IPS-15b (cell line): ENCODE measurements at regions not wholly inside any gene's neighbourhood (a gene's known extent, or its start where the extent isn't known, plus 50 kb on each side); places are given as distances from the start of the nearest gene placed in this dataset.

Experiments used
- H3K27me3 ChIP-seq: one replicate; pipeline ENCODE4 v1.6.1; 2013; ENCODE audit warnings: low read length; ENCODE audit not compliant: control insufficient read depth, insufficient read depth
- H3K36me3 ChIP-seq: one replicate; pipeline ENCODE4 v1.6.1; 2013; ENCODE audit warnings: low read length; ENCODE audit not compliant: control insufficient read depth, insufficient read depth
- H3K4me1 ChIP-seq: one replicate; pipeline ENCODE4 v1.6.1; 2013; ENCODE audit warnings: mild to moderate bottlenecking, low read length; ENCODE audit not compliant: control insufficient read depth, insufficient read depth
- H3K4me3 ChIP-seq: one replicate; pipeline ENCODE4 v1.5.1; 2013; ENCODE audit warnings: low read depth, low read length
- H3K9ac ChIP-seq: one replicate; pipeline ENCODE4 v1.6.1; 2013; ENCODE audit warnings: low read depth, mild to moderate bottlenecking, low read length
- H3K9me3 ChIP-seq: one replicate; pipeline ENCODE4 v1.6.1; 2013; ENCODE audit warnings: mild to moderate bottlenecking, low read length; ENCODE audit not compliant: control insufficient read depth, insufficient read depth

DNA sequence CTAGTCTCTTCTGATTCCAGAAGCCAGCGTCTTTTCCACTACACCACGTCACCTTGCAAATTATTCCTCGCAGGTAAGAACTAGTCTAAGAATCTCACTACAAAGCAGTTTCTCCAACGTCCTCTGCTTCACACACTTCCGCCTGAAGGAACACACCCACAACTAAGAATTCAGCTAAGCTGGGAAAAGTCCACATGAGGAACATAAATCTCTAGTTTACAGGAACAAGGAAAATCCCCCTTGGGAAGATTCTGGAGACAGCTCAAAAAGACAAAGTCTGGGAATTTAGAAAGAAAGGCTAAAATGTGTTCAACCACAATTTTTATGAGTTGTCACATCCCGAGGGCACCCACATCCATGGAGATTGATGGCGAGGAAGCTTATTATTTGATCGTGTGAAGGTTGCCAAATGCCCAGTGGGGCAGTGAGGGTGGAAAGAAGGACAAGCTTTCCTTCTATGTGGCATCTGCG lies 780.2 kb upstream of the TBX3 start:
- Histone ChIP-seq H3K9me3 (no peaks in the 10 kb centered on the region), H3K36me3 (no peaks in the 10 kb centered on the region), H3K27me3 (no peaks in the 10 kb centered on the region), H3K4me1 (no peaks in the 10 kb centered on the region), H3K4me3 (no peak overlapping the region), H3K9ac (no peak overlapping the region)

GRCh38 chr12:115461401-115461800 lies 777.4 kb upstream of the TBX3 start:
- Histone ChIP-seq H3K27me3 (no peaks in the 10 kb centered on the region), H3K9ac (no peak overlapping the region), H3K4me3 (no peak overlapping the region), H3K36me3 (no peaks in the 10 kb centered on the region), H3K4me1 (no peaks in the 10 kb centered on the region), H3K9me3 (no peaks in the 10 kb centered on the region)

- no peak overlapping the region for H3K4me3 ChIP-seq
- H3K36me3 ChIP-seq, result no peaks in the 10 kb centered on the region
- H3K4me1 ChIP-seq, result no peaks in the 10 kb centered on the region
- H3K9me3 ChIP-seq, result no peaks in the 10 kb centered on the region
- peaks cover 5% of the 10 kb centered on the region for H3K27me3 ChIP-seq
- no peak overlapping the region for H3K9ac ChIP-seq
Observed at GRCh38 chr12:115457798-115458197, 773.8 kb upstream of the TBX3 start.

GRCh38 chr12:115456946-115457689 lies 773.1 kb upstream of the TBX3 start:
- Histone ChIP-seq H3K4me1 (no peaks in the 10 kb centered on the region), H3K27me3 (peaks cover 5% of the 10 kb centered on the region), H3K4me3 (no peak overlapping the region), H3K36me3 (no peaks in the 10 kb centered on the region), H3K9ac (no peak overlapping the region), H3K9me3 (no peaks in the 10 kb centered on the region)

GRCh38 chr12:115455268-115455681 lies 771.3 kb upstream of the TBX3 start:
- H3K9me3 ChIP-seq, result no peaks in the 10 kb centered on the region
- no peak overlapping the region for H3K4me3 ChIP-seq
- peaks cover 3% of the 10 kb centered on the region for H3K4me1 ChIP-seq
- H3K9ac ChIP-seq, result no peak overlapping the region
- no peaks in the 10 kb centered on the region for H3K36me3 ChIP-seq
- H3K27me3 ChIP-seq, result peaks cover 18% of the 10 kb centered on the region

- Histone ChIP-seq H3K27me3 (peaks cover 23% of the 10 kb centered on the region), H3K9me3 (no peaks in the 10 kb centered on the region), H3K9ac (no peak overlapping the region), H3K4me3 (peak overlapping the region; percentile 65), H3K4me1 (peaks cover 9% of the 10 kb centered on the region), H3K36me3 (no peaks in the 10 kb centered on the region)
Observed at GRCh38 chr12:115452751-115453281, 768.8 kb upstream of the TBX3 start.

DNA sequence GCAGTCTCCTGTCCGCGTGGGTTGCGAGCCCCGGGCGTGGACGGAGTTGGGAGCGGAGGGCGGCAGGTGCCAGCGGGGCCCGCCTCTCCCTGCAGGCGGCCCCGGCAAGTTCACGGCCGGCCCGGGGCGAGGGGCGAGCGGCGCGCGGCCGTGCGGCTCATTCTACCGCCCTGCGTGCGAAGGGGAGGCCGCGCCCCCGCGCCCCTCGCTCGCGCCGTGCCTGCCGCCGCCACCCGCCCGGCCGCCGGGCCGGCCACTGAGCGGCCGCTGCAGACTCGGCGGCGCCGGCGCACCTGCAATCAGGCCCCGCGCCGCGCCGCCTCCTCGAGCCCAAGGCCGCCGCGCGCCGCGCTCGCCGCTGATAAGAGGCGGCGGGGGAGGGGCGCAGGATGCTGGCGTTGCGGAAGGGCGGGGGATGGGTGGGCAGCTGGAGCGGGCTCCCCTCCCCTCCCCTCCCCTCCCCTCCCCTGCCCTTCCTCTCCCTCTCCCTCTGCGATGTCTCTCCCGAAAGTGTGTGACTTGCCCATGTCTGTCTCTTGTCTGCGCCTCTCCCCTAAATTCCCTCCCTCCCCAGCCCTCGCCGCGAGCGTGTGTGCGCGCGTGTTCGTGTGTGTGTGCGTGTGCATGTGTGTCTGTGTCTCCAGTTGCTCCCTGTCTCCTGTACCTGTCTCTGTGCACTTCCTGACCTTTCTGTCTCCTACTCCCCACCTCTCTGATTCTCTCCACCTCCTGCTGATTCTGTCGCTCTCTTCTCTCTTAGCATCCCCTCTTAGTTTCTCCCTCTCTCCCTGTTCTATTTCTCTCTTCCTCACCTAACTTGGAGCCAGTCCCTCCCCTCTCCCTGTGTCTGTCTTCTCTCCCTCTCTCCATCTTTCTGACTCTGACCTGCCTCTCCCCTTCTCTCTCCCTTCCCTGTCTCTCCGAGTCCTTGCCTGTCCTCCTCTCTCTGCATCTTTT lies 768.1 kb upstream of the TBX3 start:
- Histone ChIP-seq H3K27me3 (peaks cover 23% of the 10 kb centered on the region), H3K4me1 (peaks cover 9% of the 10 kb centered on the region), H3K9ac (no peak overlapping the region), H3K4me3 (peak overlapping the region; percentile 65), H3K36me3 (no peaks in the 10 kb centered on the region), H3K9me3 (no peaks in the 10 kb centered on the region)

DNA sequence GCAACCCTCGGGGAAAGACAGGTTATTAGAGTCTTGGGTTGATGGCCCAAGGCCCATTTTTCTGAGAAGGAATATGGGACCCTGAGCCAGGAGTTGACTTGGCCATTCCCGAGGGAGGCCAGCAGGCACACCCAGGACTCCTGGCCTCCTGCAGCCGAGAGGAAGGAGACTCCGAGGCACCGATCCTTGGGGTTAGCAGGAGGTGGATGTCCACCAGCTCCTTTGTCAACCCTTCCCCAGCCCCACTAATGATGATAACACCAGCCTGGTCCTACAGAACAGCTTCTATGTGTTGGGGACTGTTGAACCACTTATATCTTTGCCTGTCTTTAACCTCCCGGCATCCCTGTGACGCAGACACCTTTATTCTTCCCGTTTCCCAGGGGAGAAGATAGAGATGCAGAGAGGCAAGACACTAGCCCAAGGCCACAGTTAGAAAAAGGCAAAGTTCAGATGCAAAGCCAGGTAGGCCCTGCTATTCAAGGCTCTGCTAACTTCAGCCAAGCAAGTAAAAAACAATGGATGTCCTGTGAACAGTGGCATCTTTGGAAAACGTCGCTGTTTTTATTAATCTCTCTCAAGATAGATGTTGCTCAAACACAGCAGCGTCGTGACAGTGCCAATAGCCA lies 767.3 kb upstream of the TBX3 start:
- no peaks in the 10 kb centered on the region for H3K36me3 ChIP-seq
- no peak overlapping the region for H3K9ac ChIP-seq
- H3K27me3 ChIP-seq, result peaks cover 23% of the 10 kb centered on the region
- peak overlapping the region; percentile 52 for H3K4me3 ChIP-seq
- peaks cover 9% of the 10 kb centered on the region for H3K4me1 ChIP-seq
- H3K9me3 ChIP-seq, result no peaks in the 10 kb centered on the region

- peaks cover 23% of the 10 kb centered on the region for H3K27me3 ChIP-seq
- H3K9ac ChIP-seq, result no peak overlapping the region
- no peaks in the 10 kb centered on the region for H3K36me3 ChIP-seq
- no peaks in the 10 kb centered on the region for H3K9me3 ChIP-seq
- H3K4me3 ChIP-seq, result no peak overlapping the region
- peaks cover 9% of the 10 kb centered on the region for H3K4me1 ChIP-seq
Observed at GRCh38 chr12:115450710-115451109, 766.7 kb upstream of the TBX3 start.

DNA sequence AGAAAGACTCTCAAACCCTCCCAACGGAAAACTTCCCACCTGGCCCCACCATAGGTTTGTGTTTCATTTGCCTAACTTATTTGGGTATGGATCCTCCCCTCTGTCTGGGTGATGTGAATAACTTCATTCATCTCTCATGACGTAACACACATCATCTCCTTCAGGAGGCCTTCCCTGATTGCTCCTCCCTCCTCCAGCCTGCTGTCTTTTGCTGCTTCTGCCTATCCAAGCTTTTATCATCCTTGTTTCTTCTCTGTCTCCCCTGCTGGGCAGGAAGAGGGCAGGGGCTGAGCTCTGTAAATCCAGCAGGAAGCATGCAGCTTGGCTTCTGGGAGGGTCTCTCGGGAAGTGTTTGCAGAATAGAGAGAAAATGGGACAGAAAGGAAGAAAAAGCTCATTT lies 766.0 kb upstream of the TBX3 start:
- Histone ChIP-seq H3K4me1 (peaks cover 9% of the 10 kb centered on the region), H3K27me3 (peaks cover 23% of the 10 kb centered on the region), H3K9ac (no peak overlapping the region), H3K9me3 (no peaks in the 10 kb centered on the region), H3K4me3 (no peak overlapping the region), H3K36me3 (no peaks in the 10 kb centered on the region)

- no peak overlapping the region for H3K9ac ChIP-seq
- H3K36me3 ChIP-seq, result no peaks in the 10 kb centered on the region
- peaks cover 23% of the 10 kb centered on the region for H3K27me3 ChIP-seq
- H3K4me3 ChIP-seq, result no peak overlapping the region
- H3K4me1 ChIP-seq, result peaks cover 9% of the 10 kb centered on the region
- H3K9me3 ChIP-seq, result no peaks in the 10 kb centered on the region
Observed at GRCh38 chr12:115449526-115449925, 765.6 kb upstream of the TBX3 start.
